Stimulated activated naive CD8-positive, alpha-beta T cell treated with anti-CD3 and anti-CD28 coated beads, Interleukin-15, Interleukin-2, amounts not matched to agents 100 ng/mL and 50 ng/mL, for 24 hours (primary cell): ENCODE measurements at regions not wholly inside any gene's neighbourhood (a gene's known extent, or its start where the extent isn't known, plus 50 kb on each side); places are given as distances from the start of the nearest gene placed in this dataset.

ENCODE experiments used
- H3K27ac Mint-ChIP-seq: one replicate; pipeline ENCODE4 v1.8.0; 2021; ENCODE audit warnings: mild to moderate bottlenecking, mixed read lengths
- H3K27me3 Mint-ChIP-seq: one replicate; pipeline ENCODE4 v1.8.0; 2021; ENCODE audit warnings: mixed read lengths
- H3K36me3 Mint-ChIP-seq: one replicate; pipeline ENCODE4 v1.8.0; 2021; ENCODE audit warnings: low read depth, mixed read lengths
- H3K4me1 Mint-ChIP-seq: one replicate; pipeline ENCODE4 v1.8.0; 2021; ENCODE audit warnings: low read depth, mixed read lengths
- H3K4me3 Mint-ChIP-seq: one replicate; pipeline ENCODE4 v1.8.0; 2021; ENCODE audit warnings: mild to moderate bottlenecking, mixed read lengths
- H3K9me3 Mint-ChIP-seq: one replicate; pipeline ENCODE4 v1.8.0; 2021; ENCODE audit warnings: mixed read lengths

- Mint-ChIP-seq H3K9me3 (no peaks in the 10 kb centered on the region), H3K4me1 (no peaks in the 10 kb centered on the region), H3K4me3 (no peak overlapping the region), H3K27me3 (no peaks in the 10 kb centered on the region), H3K27ac (no peak overlapping the region), H3K36me3 (no peaks in the 10 kb centered on the region)
Observed at GRCh38 chr18:22044474-22045220, 124.7 kb upstream of the GATA6 start.

GRCh38 chr18:22045221-22045918 lies 124.0 kb upstream of the GATA6 start:
- H3K4me3 Mint-ChIP-seq, result no peak overlapping the region
- no peak overlapping the region for H3K27ac Mint-ChIP-seq
- H3K4me1 Mint-ChIP-seq, result no peaks in the 10 kb centered on the region
- H3K27me3 Mint-ChIP-seq, result no peaks in the 10 kb centered on the region
- H3K9me3 Mint-ChIP-seq, result no peaks in the 10 kb centered on the region
- no peaks in the 10 kb centered on the region for H3K36me3 Mint-ChIP-seq

- no peaks in the 10 kb centered on the region for H3K9me3 Mint-ChIP-seq
- no peaks in the 10 kb centered on the region for H3K27me3 Mint-ChIP-seq
- H3K27ac Mint-ChIP-seq, result no peak overlapping the region
- no peaks in the 10 kb centered on the region for H3K4me1 Mint-ChIP-seq
- no peaks in the 10 kb centered on the region for H3K36me3 Mint-ChIP-seq
- no peak overlapping the region for H3K4me3 Mint-ChIP-seq
Observed at GRCh38 chr18:22046473-22046872, 122.9 kb upstream of the GATA6 start.

GRCh38 chr18:22047485-22047884 lies 121.9 kb upstream of the GATA6 start:
- Mint-ChIP-seq H3K36me3 (no peaks in the 10 kb centered on the region), H3K4me3 (no peak overlapping the region), H3K9me3 (no peaks in the 10 kb centered on the region)

GRCh38 chr18:22048221-22048620 lies 121.2 kb upstream of the GATA6 start:
- H3K27ac Mint-ChIP-seq, result no peak overlapping the region
- no peaks in the 10 kb centered on the region for H3K9me3 Mint-ChIP-seq
- H3K36me3 Mint-ChIP-seq, result no peaks in the 10 kb centered on the region
- no peaks in the 10 kb centered on the region for H3K27me3 Mint-ChIP-seq
- H3K4me1 Mint-ChIP-seq, result no peaks in the 10 kb centered on the region
- no peak overlapping the region for H3K4me3 Mint-ChIP-seq

More at GRCh38 chr18:22047485-22047884, 121.9 kb upstream of the GATA6 start:
- Mint-ChIP-seq H3K27me3 (no peaks in the 10 kb centered on the region), H3K27ac (no peak overlapping the region), H3K4me1 (no peaks in the 10 kb centered on the region)

GRCh38 chr18:22048932-22049615 lies 120.3 kb upstream of the GATA6 start:
- Mint-ChIP-seq H3K27ac (no peak overlapping the region), H3K9me3 (no peaks in the 10 kb centered on the region), H3K4me1 (no peaks in the 10 kb centered on the region), H3K4me3 (no peak overlapping the region), H3K27me3 (no peaks in the 10 kb centered on the region), H3K36me3 (no peaks in the 10 kb centered on the region)

- no peak overlapping the region for H3K27ac Mint-ChIP-seq
Observed at GRCh38 chr18:22052405-22053105, 116.8 kb upstream of the GATA6 start.

GRCh38 chr18:22055466-22056238 lies 113.7 kb upstream of the GATA6 start:
- peaks cover 3% of the 10 kb centered on the region for H3K4me1 Mint-ChIP-seq
- H3K4me3 Mint-ChIP-seq, result no peak overlapping the region
- H3K27me3 Mint-ChIP-seq, result no peaks in the 10 kb centered on the region
- H3K9me3 Mint-ChIP-seq, result no peaks in the 10 kb centered on the region
- H3K27ac Mint-ChIP-seq, result no peak overlapping the region
- H3K36me3 Mint-ChIP-seq, result no peaks in the 10 kb centered on the region

More at GRCh38 chr18:22052405-22053105, 116.8 kb upstream of the GATA6 start:
- Mint-ChIP-seq H3K36me3 (no peaks in the 10 kb centered on the region), H3K4me1 (no peaks in the 10 kb centered on the region), H3K9me3 (no peaks in the 10 kb centered on the region), H3K27me3 (no peaks in the 10 kb centered on the region), H3K4me3 (no peak overlapping the region)

GRCh38 chr18:22056950-22057349 lies 112.4 kb upstream of the GATA6 start:
- no peak overlapping the region for H3K27ac Mint-ChIP-seq
- no peaks in the 10 kb centered on the region for H3K9me3 Mint-ChIP-seq
- H3K36me3 Mint-ChIP-seq, result no peaks in the 10 kb centered on the region
- H3K4me1 Mint-ChIP-seq, result peaks cover 3% of the 10 kb centered on the region
- no peaks in the 10 kb centered on the region for H3K27me3 Mint-ChIP-seq
- no peak overlapping the region for H3K4me3 Mint-ChIP-seq

GRCh38 chr18:22057908-22058527 lies 111.4 kb upstream of the GATA6 start:
- no peak overlapping the region for H3K27ac Mint-ChIP-seq
- H3K4me3 Mint-ChIP-seq, result no peak overlapping the region
- H3K36me3 Mint-ChIP-seq, result no peaks in the 10 kb centered on the region
- no peaks in the 10 kb centered on the region for H3K9me3 Mint-ChIP-seq
- no peaks in the 10 kb centered on the region for H3K27me3 Mint-ChIP-seq
- peaks cover 3% of the 10 kb centered on the region for H3K4me1 Mint-ChIP-seq

- H3K36me3 Mint-ChIP-seq, result no peaks in the 10 kb centered on the region
- H3K27ac Mint-ChIP-seq, result no peak overlapping the region
- no peaks in the 10 kb centered on the region for H3K9me3 Mint-ChIP-seq
Observed at GRCh38 chr18:22060361-22060760, 109.0 kb upstream of the GATA6 start.

GRCh38 chr18:22063102-22063501 lies 106.3 kb upstream of the GATA6 start:
- Mint-ChIP-seq H3K36me3 (no peaks in the 10 kb centered on the region), H3K9me3 (no peaks in the 10 kb centered on the region), H3K4me3 (no peak overlapping the region), H3K4me1 (peaks cover 3% of the 10 kb centered on the region), H3K27ac (no peak overlapping the region), H3K27me3 (no peaks in the 10 kb centered on the region)

More at GRCh38 chr18:22060361-22060760, 109.0 kb upstream of the GATA6 start:
- peaks cover 3% of the 10 kb centered on the region for H3K4me1 Mint-ChIP-seq
- H3K4me3 Mint-ChIP-seq, result no peak overlapping the region
- H3K27me3 Mint-ChIP-seq, result no peaks in the 10 kb centered on the region

- H3K27me3 Mint-ChIP-seq, result no peaks in the 10 kb centered on the region
- H3K36me3 Mint-ChIP-seq, result no peaks in the 10 kb centered on the region
- no peak overlapping the region for H3K4me3 Mint-ChIP-seq
- H3K4me1 Mint-ChIP-seq, result peaks cover 3% of the 10 kb centered on the region
- no peaks in the 10 kb centered on the region for H3K9me3 Mint-ChIP-seq
- H3K27ac Mint-ChIP-seq, result no peak overlapping the region
Observed at GRCh38 chr18:22063672-22064071, 105.7 kb upstream of the GATA6 start.

- Mint-ChIP-seq H3K27me3 (no peaks in the 10 kb centered on the region), H3K4me1 (no peaks in the 10 kb centered on the region), H3K27ac (no peak overlapping the region), H3K36me3 (no peaks in the 10 kb centered on the region), H3K9me3 (no peaks in the 10 kb centered on the region), H3K4me3 (no peak overlapping the region)
Observed at GRCh38 chr18:22064581-22064980, 104.8 kb upstream of the GATA6 start.
